Neuronal stem cell (in vitro differentiated cells): ENCODE measurements at regions not wholly inside any gene's neighbourhood (a gene's known extent, or its start where the extent isn't known, plus 50 kb on each side); places are given as distances from the start of the nearest gene placed in this dataset.

Experiments
- DNase-seq: peaks from one replicate; pipeline ENCODE4 v3.0.0-alpha.2; 2013; ENCODE audit warnings: low spot score
- H2AFZ ChIP-seq: one replicate; pipeline ENCODE4 v1.6.1; 2013; ENCODE audit warnings: mild to moderate bottlenecking, low read length, inconsistent platforms
- H2AK5ac ChIP-seq: 2 replicates; pipeline ENCODE4 v1.6.1; 2013; ENCODE audit warnings: low read depth, mild to moderate bottlenecking, inconsistent platforms, low read length, moderate library complexity, mixed read lengths
- H2BK120ac ChIP-seq: 2 replicates; pipeline ENCODE4 v1.6.1; 2013; ENCODE audit warnings: low read depth, mild to moderate bottlenecking, inconsistent platforms, low read length, moderate library complexity, mixed read lengths
- H2BK12ac ChIP-seq: one replicate; pipeline ENCODE4 v1.6.1; 2013; ENCODE audit warnings: low read length, inconsistent platforms
- H2BK15ac ChIP-seq: 2 replicates; pipeline ENCODE4 v1.6.1; 2013; ENCODE audit warnings: mild to moderate bottlenecking, low read length, inconsistent platforms, mixed read lengths
- H2BK5ac ChIP-seq: one replicate; pipeline ENCODE4 v1.6.1; 2013; ENCODE audit warnings: inconsistent platforms, mild to moderate bottlenecking, low read length, moderate library complexity
- H3K14ac ChIP-seq: one replicate; pipeline ENCODE4 v1.6.1; 2013; ENCODE audit warnings: low read length, inconsistent platforms
- H3K18ac ChIP-seq: 2 replicates; pipeline ENCODE4 v1.6.1; 2013; ENCODE audit warnings: low read length, inconsistent platforms
- H3K23ac ChIP-seq: 2 replicates; pipeline ENCODE4 v1.6.1; 2013; ENCODE audit warnings: low read depth, mild to moderate bottlenecking, mixed read lengths, low read length, inconsistent platforms; ENCODE audit not compliant: poor library complexity
- H3K27ac ChIP-seq: replicated peaks from 3 replicates; pipeline ENCODE4 v1.5.1; 2013; ENCODE audit warnings: low read length, inconsistent platforms
- H3K27me3 ChIP-seq, 3 experiments: 2 replicates each; pipeline ENCODE4 v1.6.1; 2013; ENCODE audit warnings: low read length in 3 of 3, mild to moderate bottlenecking in 2 of 3, inconsistent platforms in 1 of 3, low read depth in 1 of 3, mixed read lengths in 1 of 3, moderate library complexity in 1 of 3; ENCODE audit not compliant: control insufficient read depth in 3 of 3, insufficient read depth in 3 of 3
- H3K36me3 ChIP-seq, 2 donors: replicated peaks in 1 of 2; 2 replicates each; pipeline ENCODE4 v1.6.1; 2013; ENCODE audit warnings: low read length in 2 of 2; ENCODE audit not compliant: control insufficient read depth in 2 of 2, insufficient read depth in 2 of 2
- H3K4ac ChIP-seq: 2 replicates; pipeline ENCODE4 v1.6.1; 2013; ENCODE audit warnings: inconsistent platforms, mild to moderate bottlenecking, low read length, moderate library complexity
- H3K4me1 ChIP-seq, 2 donors: 1 replicate in 1 of 2; 2 replicates in 1 of 2; pipeline ENCODE4 v1.6.1; 2013; ENCODE audit warnings: low read length in 2 of 2, low read depth in 1 of 2; ENCODE audit not compliant: control insufficient read depth in 2 of 2, insufficient read depth in 1 of 2
- H3K4me2 ChIP-seq: one replicate; pipeline ENCODE4 v1.6.1; 2013; ENCODE audit warnings: mild to moderate bottlenecking, low read length, inconsistent platforms; ENCODE audit not compliant: insufficient read depth, poor library complexity, severe bottlenecking
- H3K4me3 ChIP-seq, 2 donors: 2 replicates each; pipeline ENCODE4 v1.5.1; 2013; ENCODE audit warnings: low read length in 2 of 2, mild to moderate bottlenecking in 2 of 2, inconsistent platforms in 1 of 2, moderate library complexity in 1 of 2
- H3K79me1 ChIP-seq: one replicate; pipeline ENCODE4 v1.6.1; 2013; ENCODE audit warnings: low read depth, mild to moderate bottlenecking, inconsistent platforms, low read length, moderate library complexity
- H3K9ac ChIP-seq: one replicate; pipeline ENCODE4 v1.6.1; 2013; ENCODE audit warnings: mild to moderate bottlenecking, low read depth, low read length, inconsistent platforms; ENCODE audit not compliant: poor library complexity
- H3K9me3 ChIP-seq, 2 donors: replicated peaks in 1 of 2; 2 replicates each; pipeline versions ENCODE3 to v1.6.1; 2013; ENCODE audit warnings: low read length in 2 of 2, mild to moderate bottlenecking in 2 of 2, inconsistent platforms in 1 of 2, low read depth in 1 of 2, mixed read lengths in 1 of 2, moderate library complexity in 1 of 2; ENCODE audit not compliant: control insufficient read depth in 2 of 2, insufficient read depth in 1 of 2
- H4K8ac ChIP-seq: one replicate; pipeline ENCODE4 v1.6.1; 2013; ENCODE audit warnings: low read depth, mild to moderate bottlenecking, inconsistent platforms, low read length, moderate library complexity
- H4K91ac ChIP-seq: one replicate; pipeline ENCODE4 v1.6.1; 2013; ENCODE audit warnings: low read length, low read depth, mild to moderate bottlenecking, inconsistent platforms; ENCODE audit not compliant: poor library complexity
- WGBS, 2 donors: extraction: QIAGEN DNeasy Blood & Tissue Kit; methylation state at CpG; one replicate each; pipeline ENCODE4 v1.1.7; 2013; ENCODE audit warnings: missing lambda C conversion rate in 2 of 2, mixed read lengths in 1 of 2; ENCODE audit not compliant: insufficient read length in 2 of 2, insufficient replicate concordance in 1 of 2; ENCODE audit errors: extremely low coverage in 2 of 2; 5-methylcytosine and 5-hydroxymethylcytosine counted together

DNA sequence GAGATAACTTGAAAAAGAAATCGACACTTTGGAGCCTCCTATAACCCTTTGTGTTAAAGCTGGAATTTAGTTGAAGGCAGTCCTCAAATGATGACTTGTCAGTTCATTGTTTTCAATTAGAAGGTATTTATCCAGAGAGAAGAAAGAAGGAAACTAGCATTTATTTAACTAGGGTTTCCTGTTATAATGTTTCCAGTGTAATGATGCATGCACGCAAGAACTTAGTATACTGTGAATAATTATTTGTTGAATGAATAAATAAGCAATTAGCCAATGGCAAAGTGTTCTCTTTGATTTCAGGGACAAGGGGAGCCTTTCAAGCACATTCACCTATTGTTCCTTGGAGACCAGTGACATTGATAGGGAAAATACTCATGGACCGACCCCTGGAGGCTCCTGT lies 307.4 kb downstream of the KLF5 start:
- H4K8ac ChIP-seq, result no peak overlapping the region
- no peak overlapping the region for H3K4me3 ChIP-seq
- no peaks in the 10 kb centered on the region for H3K79me1 ChIP-seq
- no CpG with 5 or more reads among the region's 3 CpGs for WGBS, 2 donors
- H3K4me1 ChIP-seq, result no peaks in the 10 kb centered on the region
- H3K23ac ChIP-seq, result no peak overlapping the region
- no peak overlapping the region for H2BK120ac ChIP-seq
- no peak overlapping the region for H3K4me2 ChIP-seq
- no peaks in the 10 kb centered on the region for H3K9me3 ChIP-seq
- H2BK5ac ChIP-seq, result no peak overlapping the region
- no peak overlapping the region for H3K27ac ChIP-seq
- no peaks in the 10 kb centered on the region for H3K36me3 ChIP-seq
- H3K18ac ChIP-seq, result no peak overlapping the region
- H2BK12ac ChIP-seq, result no peak overlapping the region
- H3K14ac ChIP-seq, result no peak overlapping the region
- H3K4ac ChIP-seq, result no peak overlapping the region
- no peak overlapping the region for H2AFZ ChIP-seq
- H4K91ac ChIP-seq, result no peak overlapping the region
- no peak overlapping the region for H2BK15ac ChIP-seq
- no peak overlapping the region for H3K9ac ChIP-seq
- DNase-seq, result no peak
- H2AK5ac ChIP-seq, result no peak overlapping the region
- no peaks in the 10 kb centered on the region for H3K27me3 ChIP-seq

DNA sequence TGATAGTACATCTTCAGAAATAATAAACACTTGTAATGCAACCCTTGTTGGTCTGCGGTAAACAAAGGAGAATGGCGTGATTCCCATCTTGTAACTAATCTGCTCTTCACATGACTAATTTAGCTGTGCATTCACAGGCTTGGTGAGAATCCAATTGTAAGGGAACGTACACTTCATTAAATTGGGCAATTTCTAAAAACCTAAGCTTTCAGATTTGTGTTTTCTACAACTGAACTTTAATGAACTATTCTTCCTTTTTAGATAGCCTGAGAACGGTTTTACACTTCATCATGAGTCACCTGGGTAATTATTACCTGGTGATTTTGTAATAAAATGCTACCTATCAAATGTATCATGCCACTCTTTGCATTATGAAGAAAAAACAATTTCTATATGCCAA lies 306.9 kb downstream of the KLF5 start:
- no peak overlapping the region for H3K14ac ChIP-seq
- H3K4me1 ChIP-seq, result no peaks in the 10 kb centered on the region
- H3K79me1 ChIP-seq, result no peaks in the 10 kb centered on the region
- no peak overlapping the region for H2AFZ ChIP-seq
- H3K27ac ChIP-seq, result no peak overlapping the region
- H3K27me3 ChIP-seq, result no peaks in the 10 kb centered on the region
- no peak overlapping the region for H3K23ac ChIP-seq
- H3K36me3 ChIP-seq, result no peaks in the 10 kb centered on the region
- no peak overlapping the region for H2BK15ac ChIP-seq
- H4K8ac ChIP-seq, result no peak overlapping the region
- no peak overlapping the region for H3K9ac ChIP-seq
- H3K9me3 ChIP-seq, result no peaks in the 10 kb centered on the region
- no peak overlapping the region for H3K4me3 ChIP-seq
- H2BK12ac ChIP-seq, result no peak overlapping the region
- no peak overlapping the region for H4K91ac ChIP-seq
- H3K18ac ChIP-seq, result no peak overlapping the region
- H2BK120ac ChIP-seq, result no peak overlapping the region
- WGBS, 2 donors, result no CpG with 5 or more reads among the region's 4 CpGs
- H2BK5ac ChIP-seq, result no peak overlapping the region
- H3K4ac ChIP-seq, result no peak overlapping the region
- no peak overlapping the region for H2AK5ac ChIP-seq
- no peak overlapping the region for H3K4me2 ChIP-seq
- DNase-seq, result no peak

DNA sequence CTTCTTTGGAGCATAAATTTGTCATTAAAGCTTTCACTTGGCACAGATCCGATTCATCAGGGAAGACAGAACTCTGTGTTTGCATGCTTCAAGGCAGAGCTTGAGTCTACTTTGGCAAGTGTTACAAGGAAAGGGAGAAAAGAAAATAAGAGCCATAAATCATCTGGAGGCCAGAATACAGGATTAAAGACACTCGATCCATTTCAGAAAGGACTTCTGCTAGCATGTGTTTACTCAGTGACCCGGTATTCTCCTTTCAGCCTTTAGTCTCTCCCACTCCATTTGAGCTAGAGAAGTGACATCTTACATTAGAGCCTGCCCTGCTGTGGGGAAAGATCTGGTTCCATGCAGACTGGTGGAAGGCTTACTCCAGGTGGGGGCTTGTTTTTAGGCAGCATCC lies 306.4 kb downstream of the KLF5 start:
- WGBS, 2 donors, result no CpG with 5 or more reads among the region's 3 CpGs
- no peak for DNase-seq
- H3K27ac ChIP-seq, result no peak overlapping the region
- no peak overlapping the region for H3K9ac ChIP-seq
- H2BK15ac ChIP-seq, result no peak overlapping the region
- H2AFZ ChIP-seq, result no peak overlapping the region
- H3K36me3 ChIP-seq, result no peaks in the 10 kb centered on the region
- H3K23ac ChIP-seq, result no peak overlapping the region
- H4K8ac ChIP-seq, result no peak overlapping the region
- no peak overlapping the region for H2AK5ac ChIP-seq
- H3K79me1 ChIP-seq, result no peaks in the 10 kb centered on the region
- no peak overlapping the region for H4K91ac ChIP-seq
- no peaks in the 10 kb centered on the region for H3K4me1 ChIP-seq
- no peaks in the 10 kb centered on the region for H3K27me3 ChIP-seq
- no peaks in the 10 kb centered on the region for H3K9me3 ChIP-seq
- no peak overlapping the region for H2BK120ac ChIP-seq
- no peak overlapping the region for H3K4me3 ChIP-seq
- H3K18ac ChIP-seq, result no peak overlapping the region
- H3K4ac ChIP-seq, result no peak overlapping the region
- H2BK5ac ChIP-seq, result no peak overlapping the region
- H2BK12ac ChIP-seq, result no peak overlapping the region
- H3K14ac ChIP-seq, result no peak overlapping the region
- no peak overlapping the region for H3K4me2 ChIP-seq

DNA sequence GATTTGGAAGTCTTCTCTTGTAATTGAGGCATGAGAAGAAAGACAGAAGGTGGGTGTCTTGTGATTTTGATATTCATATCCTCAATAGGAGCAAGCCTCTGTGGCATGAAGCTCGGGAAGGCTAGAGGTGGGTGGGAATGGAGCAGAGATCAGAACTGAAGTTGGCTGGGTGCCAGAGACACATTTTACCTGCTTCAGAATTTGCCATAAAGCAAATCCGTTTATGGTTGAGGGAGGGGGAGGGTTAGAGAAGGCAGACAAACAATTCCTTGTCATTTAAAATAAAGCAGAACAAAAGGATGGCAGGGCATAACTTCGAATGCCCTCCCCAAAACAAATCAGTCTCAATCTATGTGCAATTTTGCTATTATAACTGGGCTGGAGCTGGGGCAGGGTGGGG lies 305.9 kb downstream of the KLF5 start:
- no peak overlapping the region for H2BK12ac ChIP-seq
- no peaks in the 10 kb centered on the region for H3K4me1 ChIP-seq
- no peaks in the 10 kb centered on the region for H3K27me3 ChIP-seq
- no peak overlapping the region for H2BK120ac ChIP-seq
- WGBS, 2 donors, result no CpG with 5 or more reads among the region's 3 CpGs
- H4K8ac ChIP-seq, result no peak overlapping the region
- no peak overlapping the region for H3K4ac ChIP-seq
- H3K4me2 ChIP-seq, result no peak overlapping the region
- H3K18ac ChIP-seq, result no peak overlapping the region
- no peaks in the 10 kb centered on the region for H3K36me3 ChIP-seq
- DNase-seq, result no peak
- no peaks in the 10 kb centered on the region for H3K79me1 ChIP-seq
- no peaks in the 10 kb centered on the region for H3K9me3 ChIP-seq
- H4K91ac ChIP-seq, result no peak overlapping the region
- H2BK5ac ChIP-seq, result no peak overlapping the region
- no peak overlapping the region for H3K23ac ChIP-seq
- no peak overlapping the region for H3K9ac ChIP-seq
- H3K14ac ChIP-seq, result no peak overlapping the region
- H2AK5ac ChIP-seq, result no peak overlapping the region
- H3K4me3 ChIP-seq, result no peak overlapping the region
- H2AFZ ChIP-seq, result no peak overlapping the region
- no peak overlapping the region for H3K27ac ChIP-seq
- H2BK15ac ChIP-seq, result no peak overlapping the region
